ENCODE measurements at regions not wholly inside any gene's neighbourhood (a gene's known extent, or its start where the extent isn't known, plus 50 kb on each side); places are given as distances from the start of the nearest gene placed in this dataset.

GRCh38 chr6:154561750-154562149 is 51.3 kb upstream of the CNKSR3 start:
- no peak for ATAC-seq

GRCh38 chr6:154565331-154565730 is 54.8 kb upstream of the CNKSR3 start:
- no peak for ATAC-seq

GRCh38 chr6:154566866-154567265 is 56.4 kb upstream of the CNKSR3 start:
- ATAC-seq: no peak

- no peak for ATAC-seq
These were observed 57.3 kb upstream of the CNKSR3 start for GRCh38 chr6:154567695-154568220.

GRCh38 chr6:154569156-154569862 is 58.8 kb upstream of the CNKSR3 start:
- ATAC-seq: no peak

GRCh38 chr6:154570505-154570904 is 60.0 kb upstream of the CNKSR3 start:
- no peak for ATAC-seq

GRCh38 chr6:154572556-154572955 is 62.1 kb upstream of the CNKSR3 start:
- no peak for ATAC-seq

- ATAC-seq: peak; percentile 88
These were observed 67.6 kb upstream of the CNKSR3 start for GRCh38 chr6:154578004-154578559.

- peak; percentile 19 for ATAC-seq
These were observed 68.6 kb upstream of the CNKSR3 start for GRCh38 chr6:154579046-154579445.

- ATAC-seq: peak; percentile 74
These were observed 69.0 kb upstream of the CNKSR3 start for GRCh38 chr6:154579485-154579884.

GRCh38 chr6:154580397-154581135 is 70.1 kb upstream of the CNKSR3 start:
- ATAC-seq: peak; percentile 58

- no peak for ATAC-seq
These were observed 72.2 kb upstream of the CNKSR3 start for GRCh38 chr6:154582696-154583095.

GRCh38 chr6:154583546-154584188 is 73.2 kb upstream of the CNKSR3 start:
- no peak for ATAC-seq

GRCh38 chr6:154590756-154591155 is 80.3 kb upstream of the CNKSR3 start:
- ATAC-seq: no peak

- ATAC-seq: no peak
These were observed 80.7 kb upstream of the CNKSR3 start for GRCh38 chr6:154591234-154591633.

GRCh38 chr6:154592199-154592860 is 81.8 kb upstream of the CNKSR3 start:
- ATAC-seq: no peak

- no peak for ATAC-seq
These were observed 82.6 kb upstream of the CNKSR3 start for GRCh38 chr6:154593122-154593521.

GRCh38 chr6:154594496-154595198 is 84.2 kb upstream of the CNKSR3 start:
- no peak for ATAC-seq

GRCh38 chr6:154595538-154595937 is 85.1 kb upstream of the CNKSR3 start:
- no peak for ATAC-seq

GRCh38 chr6:154596009-154596408 is 85.5 kb upstream of the CNKSR3 start:
- no peak for ATAC-seq

- no peak for ATAC-seq
These were observed 86.2 kb upstream of the CNKSR3 start for GRCh38 chr6:154596701-154597100.

GRCh38 chr6:154598399-154598798 is 87.9 kb upstream of the CNKSR3 start:
- no peak for ATAC-seq
